IPS-20b (cell line): ENCODE measurements at regions not wholly inside any gene's neighbourhood (a gene's known extent, or its start where the extent isn't known, plus 50 kb on each side); places are given as distances from the start of the nearest gene placed in this dataset.

Source experiments
- H3K27ac ChIP-seq: one replicate; pipeline ENCODE4 v1.5.1; 2013; ENCODE audit warnings: low read length
- H3K27me3 ChIP-seq: 2 replicates; pipeline ENCODE4 v1.6.1; 2013; ENCODE audit warnings: mild to moderate bottlenecking, low read length, inconsistent platforms; ENCODE audit not compliant: insufficient read depth
- H3K36me3 ChIP-seq: 2 replicates; pipeline ENCODE4 v1.6.1; 2013; ENCODE audit warnings: low read depth, mild to moderate bottlenecking, inconsistent platforms, low read length, moderate library complexity; ENCODE audit not compliant: insufficient read depth
- H3K4me1 ChIP-seq: 2 replicates; pipeline ENCODE4 v1.6.1; 2013; ENCODE audit warnings: mild to moderate bottlenecking, control low read depth, inconsistent platforms, low read length, moderate library complexity; ENCODE audit not compliant: insufficient read depth
- H3K4me3 ChIP-seq: 2 replicates; pipeline ENCODE4 v1.5.1; 2013; ENCODE audit warnings: mild to moderate bottlenecking, low read length, inconsistent platforms
- H3K9ac ChIP-seq: 2 replicates; pipeline ENCODE4 v1.6.1; 2013; ENCODE audit warnings: low read depth, mild to moderate bottlenecking, inconsistent platforms, low read length, moderate library complexity
- H3K9me3 ChIP-seq: 2 replicates; pipeline ENCODE4 v1.6.1; 2013; ENCODE audit warnings: mild to moderate bottlenecking, low read depth, low read length, inconsistent platforms; ENCODE audit not compliant: insufficient read depth

GRCh38 chr15:38740206-38740605 lies 175.6 kb upstream of the RASGRP1 start:
- Histone ChIP-seq H3K27me3 (no peaks in the 10 kb centered on the region), H3K4me1 (no peaks in the 10 kb centered on the region), H3K9me3 (no peaks in the 10 kb centered on the region), H3K4me3 (no peak overlapping the region), H3K27ac (no peak overlapping the region), H3K36me3 (no peaks in the 10 kb centered on the region), H3K9ac (no peak overlapping the region)

- Histone ChIP-seq H3K27ac (no peak overlapping the region), H3K9me3 (no peaks in the 10 kb centered on the region), H3K4me1 (no peaks in the 10 kb centered on the region), H3K36me3 (no peaks in the 10 kb centered on the region), H3K4me3 (no peak overlapping the region), H3K9ac (no peak overlapping the region), H3K27me3 (no peaks in the 10 kb centered on the region)
These were observed 178.5 kb upstream of the RASGRP1 start for GRCh38 chr15:38743147-38743546.

- Histone ChIP-seq H3K4me3 (no peak overlapping the region), H3K9ac (no peak overlapping the region), H3K27ac (no peak overlapping the region), H3K4me1 (no peaks in the 10 kb centered on the region), H3K36me3 (no peaks in the 10 kb centered on the region), H3K27me3 (no peaks in the 10 kb centered on the region), H3K9me3 (no peaks in the 10 kb centered on the region)
These were observed 180.5 kb upstream of the RASGRP1 start for GRCh38 chr15:38745126-38745525.

- Histone ChIP-seq H3K9ac (no peak overlapping the region), H3K27ac (no peak overlapping the region), H3K36me3 (no peaks in the 10 kb centered on the region)
These were observed 181.0 kb upstream of the RASGRP1 start for GRCh38 chr15:38745626-38746025.

GRCh38 chr15:38746211-38746610 lies 181.6 kb upstream of the RASGRP1 start:
- Histone ChIP-seq H3K9ac (no peak overlapping the region), H3K27ac (no peak overlapping the region), H3K27me3 (no peaks in the 10 kb centered on the region), H3K4me3 (no peak overlapping the region), H3K4me1 (no peaks in the 10 kb centered on the region), H3K9me3 (no peaks in the 10 kb centered on the region), H3K36me3 (no peaks in the 10 kb centered on the region)

More at GRCh38 chr15:38745626-38746025, 181.0 kb upstream of the RASGRP1 start:
- Histone ChIP-seq H3K4me3 (no peak overlapping the region), H3K27me3 (no peaks in the 10 kb centered on the region), H3K9me3 (no peaks in the 10 kb centered on the region), H3K4me1 (no peaks in the 10 kb centered on the region)

- H3K9ac ChIP-seq: no peak overlapping the region
- no peak overlapping the region for H3K27ac ChIP-seq
- H3K9me3 ChIP-seq: no peaks in the 10 kb centered on the region
- H3K4me3 ChIP-seq: no peak overlapping the region
- H3K36me3 ChIP-seq: no peaks in the 10 kb centered on the region
- no peaks in the 10 kb centered on the region for H3K4me1 ChIP-seq
- H3K27me3 ChIP-seq: no peaks in the 10 kb centered on the region
These were observed 184.1 kb upstream of the RASGRP1 start for GRCh38 chr15:38748710-38749109.

GRCh38 chr15:38750786-38751185 lies 186.2 kb upstream of the RASGRP1 start:
- Histone ChIP-seq H3K4me1 (no peaks in the 10 kb centered on the region), H3K36me3 (no peaks in the 10 kb centered on the region), H3K9ac (no peak overlapping the region), H3K27me3 (no peaks in the 10 kb centered on the region), H3K27ac (no peak overlapping the region), H3K4me3 (no peak overlapping the region), H3K9me3 (no peaks in the 10 kb centered on the region)

- Histone ChIP-seq H3K27ac (no peak overlapping the region), H3K9ac (no peak overlapping the region), H3K4me1 (no peaks in the 10 kb centered on the region), H3K4me3 (no peak overlapping the region), H3K9me3 (no peaks in the 10 kb centered on the region), H3K36me3 (no peaks in the 10 kb centered on the region), H3K27me3 (no peaks in the 10 kb centered on the region)
These were observed 191.1 kb upstream of the RASGRP1 start for GRCh38 chr15:38755718-38756117.

- Histone ChIP-seq H3K4me3 (no peak overlapping the region), H3K27me3 (no peaks in the 10 kb centered on the region), H3K4me1 (no peaks in the 10 kb centered on the region), H3K27ac (no peak overlapping the region), H3K9ac (no peak overlapping the region), H3K9me3 (no peaks in the 10 kb centered on the region), H3K36me3 (no peaks in the 10 kb centered on the region)
These were observed 191.8 kb upstream of the RASGRP1 start for GRCh38 chr15:38756441-38756840.

- Histone ChIP-seq H3K4me1 (no peaks in the 10 kb centered on the region), H3K4me3 (no peak overlapping the region), H3K9me3 (no peaks in the 10 kb centered on the region), H3K36me3 (no peaks in the 10 kb centered on the region), H3K9ac (no peak overlapping the region), H3K27ac (no peak overlapping the region), H3K27me3 (no peaks in the 10 kb centered on the region)
These were observed 193.4 kb upstream of the RASGRP1 start for GRCh38 chr15:38758043-38758442.

GRCh38 chr15:38761681-38762080 lies 197.1 kb upstream of the RASGRP1 start:
- H3K27me3 ChIP-seq: no peaks in the 10 kb centered on the region
- H3K9ac ChIP-seq: no peak overlapping the region
- H3K9me3 ChIP-seq: no peaks in the 10 kb centered on the region
- H3K27ac ChIP-seq: no peak overlapping the region
- no peaks in the 10 kb centered on the region for H3K4me1 ChIP-seq
- no peaks in the 10 kb centered on the region for H3K36me3 ChIP-seq
- H3K4me3 ChIP-seq: no peak overlapping the region

- Histone ChIP-seq H3K27ac (no peak overlapping the region), H3K4me1 (no peaks in the 10 kb centered on the region), H3K36me3 (no peaks in the 10 kb centered on the region), H3K9me3 (no peaks in the 10 kb centered on the region), H3K27me3 (no peaks in the 10 kb centered on the region), H3K9ac (no peak overlapping the region), H3K4me3 (no peak overlapping the region)
These were observed 204.4 kb upstream of the RASGRP1 start for GRCh38 chr15:38768970-38769369.

GRCh38 chr15:38769492-38769891 lies 204.9 kb upstream of the RASGRP1 start:
- Histone ChIP-seq H3K36me3 (no peaks in the 10 kb centered on the region), H3K4me1 (no peaks in the 10 kb centered on the region), H3K27me3 (no peaks in the 10 kb centered on the region), H3K4me3 (no peak overlapping the region), H3K9ac (no peak overlapping the region), H3K27ac (no peak overlapping the region), H3K9me3 (no peaks in the 10 kb centered on the region)
